HepG2 (cell line): ENCODE measurements at regions not wholly inside any gene's neighbourhood (a gene's known extent, or its start where the extent isn't known, plus 50 kb on each side); places are given as distances from the start of the nearest gene placed in this dataset.

Experiments
- ATAC-seq: fragments of 200-7000 bp; cut with Tn5 transposase; 3 replicates; pipeline ENCODE4 v1.9.1; 2020; ENCODE audit warnings: mild to moderate bottlenecking, moderate library complexity
- BruUV-seq: library from RNA; stranded (reverse); fragments of 400-500 nt; replicated peaks from 2 replicates; lab custom pipeline; 2021; lab: Mats Ljungman, UMichigan
- CTCF ChIA-PET: fragments of 300-600 bp; formaldehyde crosslinking; extraction: SDS; loops from one replicate; lab custom pipeline; 2021; ENCODE audit warnings: low total read pairs, inconsistent platforms, low intra/inter-chr PET ratio; lab: Yijun Ruan, JAX
- POLR2A ChIA-PET: fragments of 350-600 bp; sonication (Branson Sonifier 250); formaldehyde crosslinking; loops from one replicate; lab custom pipeline; 2020; ENCODE audit warnings: antibody characterized with exemption, inconsistent platforms; lab: Yijun Ruan, JAX
- DNase-seq: peaks from one replicate; pipeline ENCODE4 v3.0.0-alpha.2; 2015; ENCODE audit warnings: low spot score
- FAIRE-seq: peaks from 3 replicates; lab custom pipeline; 2011; peaks lifted over from hg19 to GRCh38; lab: Jason Lieb, UNC
- H2AFZ ChIP-seq: one replicate; pipeline ENCODE4 v1.6.1; 2011; ENCODE audit warnings: low read length, inconsistent platforms
- H3K27ac ChIP-seq: fragments of 300-600 bp; 3 replicates; pipeline ENCODE4 v1.8.0; 2011; ENCODE audit warnings: mixed run types, mild to moderate bottlenecking, mixed read lengths, low read length, inconsistent platforms; ENCODE audit not compliant: insufficient read depth; ENCODE audit errors: extremely low read length
- H3K27me3 ChIP-seq, 2 experiments: fragments of 200-600 bp in 1 of 2; 2 replicates in 1 of 2; 3 replicates in 1 of 2; pipeline versions ENCODE4 v1.6.0 to v1.8.0; 2011; ENCODE audit warnings: low read length in 2 of 2, mild to moderate bottlenecking in 2 of 2, moderate library complexity in 2 of 2, inconsistent platforms in 1 of 2; ENCODE audit not compliant: insufficient read depth in 2 of 2, control insufficient read depth in 1 of 2
- H3K36me3 ChIP-seq, 2 experiments: fragments of 200-600 bp in 1 of 2; replicated peaks in 1 of 2; 2 replicates in 1 of 2; 3 replicates in 1 of 2; pipeline versions ENCODE4 v1.5.1 to v1.8.0; 2011; ENCODE audit warnings: low read length in 2 of 2, inconsistent platforms in 1 of 2; ENCODE audit not compliant: insufficient read depth in 2 of 2, control insufficient read depth in 1 of 2
- H3K4me1 ChIP-seq: 2 replicates; pipeline ENCODE4 v1.5.1; 2012; ENCODE audit warnings: low read length, inconsistent platforms; ENCODE audit not compliant: insufficient read depth
- H3K4me2 ChIP-seq: 2 replicates; pipeline ENCODE4 v1.6.0; 2011; ENCODE audit warnings: low read depth, low read length, inconsistent platforms
- H3K4me3 ChIP-seq, 3 experiments: fragments of 200-600 bp in 1 of 3; sonication (generic), shearing (Covaris generic) in 1 of 3; replicated peaks in 1 of 3; 2 replicates each; pipeline ENCODE4 v1.5.1; 2011 to 2016; ENCODE audit warnings: low read length in 3 of 3, inconsistent platforms in 2 of 3, low read depth in 2 of 3, mild to moderate bottlenecking in 2 of 3, control low read depth in 1 of 3, mixed read lengths in 1 of 3; ENCODE audit not compliant: insufficient read depth in 1 of 3
- H3K79me2 ChIP-seq: one replicate; pipeline ENCODE4 v1.6.1; 2011; ENCODE audit warnings: low read length, inconsistent platforms; ENCODE audit not compliant: insufficient read depth
- H3K9ac ChIP-seq: 2 replicates; pipeline ENCODE4 v1.6.0; 2011; ENCODE audit warnings: mild to moderate bottlenecking, low read depth, low read length, inconsistent platforms; ENCODE audit not compliant: insufficient read depth
- H3K9me3 ChIP-seq: 2 replicates; pipeline ENCODE4 v1.5.1; 2012; ENCODE audit warnings: mild to moderate bottlenecking, low read length
- H4K20me1 ChIP-seq: 2 replicates; pipeline ENCODE4 v1.6.0; 2011; ENCODE audit warnings: inconsistent platforms, mild to moderate bottlenecking, low read length, moderate library complexity; ENCODE audit not compliant: insufficient read depth
- BCLAF1 ChIP-seq: fragments of 450-650 bp; IDR thresholded peaks from 2 replicates; pipeline ENCODE4 v1.6.1; 2017; ENCODE audit warnings: mild to moderate bottlenecking
- CSRNP1 ChIP-seq: sonication (generic); formaldehyde crosslinking; IDR thresholded peaks from 2 replicates; pipeline ENCODE4 v1.8.1; 2023; ENCODE audit warnings: mild to moderate bottlenecking, missing genetic modification reagents
- EZH2 ChIP-seq: conservative IDR thresholded peaks from 2 replicates; pipeline ENCODE4 v1.6.1; 2012; ENCODE audit warnings: mild to moderate bottlenecking, low read depth, low read length, moderate library complexity
- GPN1 ChIP-seq: sonication (generic); formaldehyde crosslinking; IDR thresholded peaks from 2 replicates; pipeline ENCODE4 v1.5.1; 2020; ENCODE audit warnings: missing genetic modification reagents, borderline replicate concordance
- HCFC1 ChIP-seq: fragments of 150-350 bp; IDR thresholded peaks from 2 replicates; pipeline ENCODE4 v1.6.1; 2014; ENCODE audit warnings: low read depth, low read length
- HNRNPUL1 ChIP-seq: fragments of 200-400 bp; formaldehyde crosslinking; IDR thresholded peaks from 2 replicates; pipeline ENCODE4 v1.6.1; 2017; ENCODE audit warnings: low read depth, mild to moderate bottlenecking, low read length, moderate library complexity
- KDM2A ChIP-seq: sonication (generic); formaldehyde crosslinking; IDR thresholded peaks from 2 replicates; pipeline ENCODE4 v1.4.0; 2020; ENCODE audit warnings: low read depth, missing genetic modification reagents, borderline replicate concordance
- RERE ChIP-seq: IDR thresholded peaks from 2 replicates; pipeline ENCODE4 v1.6.1; 2016; ENCODE audit warnings: low read depth, missing genetic modification reagents, missing compliant biosample characterization
- SNAI1 ChIP-seq: sonication (generic); formaldehyde crosslinking; IDR thresholded peaks from 2 replicates; pipeline ENCODE4 v1.5.0; 2020; ENCODE audit warnings: mild to moderate bottlenecking, missing genetic modification reagents, borderline replicate concordance
- TSC22D2 ChIP-seq: sonication (generic); formaldehyde crosslinking; IDR thresholded peaks from 2 replicates; pipeline ENCODE4 v1.5.1; 2020; ENCODE audit warnings: missing genetic modification reagents, mild to moderate bottlenecking, borderline replicate concordance
- ZNF12 ChIP-seq: sonication (generic); formaldehyde crosslinking; IDR thresholded peaks from 2 replicates; pipeline ENCODE4 v1.5.0; 2020; ENCODE audit warnings: missing genetic modification reagents
- ZNF24 ChIP-seq: fragments of 450-650 bp; IDR thresholded peaks from 2 replicates; pipeline ENCODE4 v1.6.1; 2017; ENCODE audit warnings: antibody characterized with exemption, mild to moderate bottlenecking
- ZNF550 ChIP-seq: sonication (generic); formaldehyde crosslinking; IDR thresholded peaks from 2 replicates; pipeline ENCODE4 v1.4.0; 2020; ENCODE audit warnings: mild to moderate bottlenecking, missing genetic modification reagents, borderline replicate concordance
- ZNF7 ChIP-seq: IDR thresholded peaks from 2 replicates; pipeline ENCODE4 v1.6.1; 2016; ENCODE audit warnings: missing biosample characterization, missing genetic modification reagents
- ZNF737 ChIP-seq: sonication (generic); formaldehyde crosslinking; IDR thresholded peaks from 2 replicates; pipeline ENCODE4 v1.5.0; 2020; ENCODE audit warnings: missing genetic modification reagents, mild to moderate bottlenecking, borderline replicate concordance
- WGBS: methylation state at CpG from one replicate; pipeline ENCODE4 v1.1.6; 2017; ENCODE audit warnings: low lambda C conversion rate; 5-methylcytosine and 5-hydroxymethylcytosine counted together
- in situ Hi-C: cut with HindIII; loops from 2 replicates; pipeline ENCODE4 v1.10.0; 2017; ENCODE audit warnings: low pct_unique_long_range_greater_than_20kb; ENCODE audit not compliant: extremely low pct_ligation_motif_present
- intact Hi-C: fragments of 100-400 bp; cut with micrococcal nuclease; formaldehyde crosslinking; loops from one replicate; pipeline ENCODE4 v1.10.0; 2022; ENCODE audit not compliant: unreplicated experiment

GRCh38 chr3:1552831-1553230, 460.0 kb downstream of the CNTN6 start (continued):
- TF ChIP-seq CSRNP1 (CRISPR knock-in tag) (no peak), BCLAF1 (no peak), KDM2A (CRISPR knock-in tag) (no peak), HNRNPUL1 (no peak)
- TF ChIP-seq, all 625 proteins: peak for 0

- Histone ChIP-seq H3K9ac (no peak overlapping the region), H3K9me3 (peaks cover 74% of the 10 kb centered on the region), H2AFZ (no peak overlapping the region), H3K27ac (no peak overlapping the region), H3K27me3 (no peaks in the 10 kb centered on the region), H4K20me1 (no peaks in the 10 kb centered on the region), H3K4me3 (no peak overlapping the region), H3K4me2 (no peak overlapping the region), H3K36me3 (no peaks in the 10 kb centered on the region), H3K4me1 (no peaks in the 10 kb centered on the region), H3K79me2 (no peaks in the 10 kb centered on the region)
- intact Hi-C loops (no loop called here), in situ Hi-C loops (no loop called here)
- 5% methylated on average over 3 of the region's 3 CpGs for WGBS
- DNase-seq (no peak), ATAC-seq (no peak), FAIRE-seq (no peak)
- ChIA-PET POLR2A (no interaction called here), CTCF (no interaction called here)
- no TSS peak for BruUV-seq
- TF ChIP-seq HCFC1, result no peak
- TF ChIP-seq SNAI1 (CRISPR knock-in tag), result no peak
- TF ChIP-seq EZH2, result no peak
- TF ChIP-seq ZNF24, result no peak
- TF ChIP-seq ZNF12 (CRISPR knock-in tag), result no peak
- TF ChIP-seq RERE, result no peak
- no peak for TF ChIP-seq TSC22D2 (CRISPR knock-in tag)
- no peak for TF ChIP-seq ZNF737 (CRISPR knock-in tag)
- no peak for TF ChIP-seq ZNF7 (CRISPR knock-in tag)
- TF ChIP-seq ZNF550 (CRISPR knock-in tag), result no peak
- TF ChIP-seq GPN1 (CRISPR knock-in tag), result no peak
These were observed 468.6 kb downstream of the CNTN6 start for GRCh38 chr3:1561427-1561826.
